ENCODE measurements at regions not wholly inside any gene's neighbourhood (a gene's known extent, or its start where the extent isn't known, plus 50 kb on each side); places are given as distances from the start of the nearest gene placed in this dataset.

GRCh38 chr13:91031508-91031907 is 316.0 kb upstream of the MIR17HG start:
- TF ChIP-seq POLR2A (IDR thresholded peaks at IDR 0.05; ENCODE audit: low read length) (no peak), GATA1 (IDR thresholded peaks at IDR 0.05; ENCODE audit: low read depth, low read length) (no peak)

Data from erythroblast (primary cell).